H9 (cell line): ENCODE measurements at regions not wholly inside any gene's neighbourhood (a gene's known extent, or its start where the extent isn't known, plus 50 kb on each side); places are given as distances from the start of the nearest gene placed in this dataset.

Source experiments
- DNase-seq: peaks from one replicate; pipeline ENCODE4 v3.0.0-alpha.2; 2017
- H2AFZ ChIP-seq: one replicate; pipeline ENCODE4 v1.6.1; 2013; ENCODE audit warnings: mild to moderate bottlenecking, low read length, control low read depth, moderate library complexity
- H2AK5ac ChIP-seq: 2 replicates; pipeline ENCODE4 v1.6.1; 2013; ENCODE audit warnings: low read length, control low read depth, mixed read lengths; ENCODE audit not compliant: insufficient read length
- H2BK120ac ChIP-seq: one replicate; pipeline ENCODE4 v1.6.1; 2013; ENCODE audit warnings: low read depth, mild to moderate bottlenecking, low read length, control low read depth, inconsistent platforms; ENCODE audit not compliant: poor library complexity, severe bottlenecking
- H2BK12ac ChIP-seq: 2 replicates; pipeline ENCODE4 v1.6.1; 2013; ENCODE audit warnings: low read length, control low read depth, mixed read lengths, low read depth; ENCODE audit not compliant: insufficient read length
- H2BK15ac ChIP-seq: 2 replicates; pipeline ENCODE4 v1.6.1; 2013; ENCODE audit warnings: low read depth, low read length, control low read depth
- H2BK20ac ChIP-seq: one replicate; pipeline ENCODE4 v1.6.1; 2013; ENCODE audit warnings: low read depth, mild to moderate bottlenecking, low read length, control low read depth, inconsistent platforms; ENCODE audit not compliant: poor library complexity, severe bottlenecking
- H2BK5ac ChIP-seq: 2 replicates; pipeline ENCODE4 v1.6.1; 2013; ENCODE audit warnings: low read length, control low read depth, mixed read lengths; ENCODE audit not compliant: insufficient read length
- H3K14ac ChIP-seq: 2 replicates; pipeline ENCODE4 v1.6.1; 2013; ENCODE audit warnings: low read length, control low read depth; ENCODE audit not compliant: insufficient read depth
- H3K18ac ChIP-seq: 2 replicates; pipeline ENCODE4 v1.6.1; 2013; ENCODE audit warnings: low read depth, mild to moderate bottlenecking, mixed read lengths, low read length, control low read depth; ENCODE audit not compliant: insufficient read length
- H3K23ac ChIP-seq: 2 replicates; pipeline ENCODE4 v1.6.1; 2013; ENCODE audit warnings: low read length, control low read depth, mixed read lengths, low read depth; ENCODE audit not compliant: insufficient read length
- H3K23me2 ChIP-seq: 2 replicates; pipeline ENCODE4 v1.6.1; 2013; ENCODE audit warnings: low read depth, mild to moderate bottlenecking, mixed read lengths, low read length, control low read depth; ENCODE audit not compliant: insufficient read length, poor library complexity, severe bottlenecking
- H3K27ac ChIP-seq: 2 replicates; pipeline ENCODE4 v1.5.1; 2013; ENCODE audit warnings: low read length, control low read depth, mixed read lengths, low read depth; ENCODE audit not compliant: insufficient read length
- H3K27me3 ChIP-seq: 2 replicates; pipeline ENCODE4 v1.6.1; 2013; ENCODE audit warnings: low read length, control low read depth, inconsistent platforms; ENCODE audit not compliant: insufficient read depth
- H3K4ac ChIP-seq: 2 replicates; pipeline ENCODE4 v1.6.1; 2013; ENCODE audit warnings: low read depth, mild to moderate bottlenecking, control low read depth, inconsistent platforms, low read length, moderate library complexity
- H3K4me1 ChIP-seq: 2 replicates; pipeline ENCODE4 v1.6.1; 2013; ENCODE audit warnings: low read length, control low read depth, inconsistent platforms; ENCODE audit not compliant: insufficient read depth
- H3K4me2 ChIP-seq: 2 replicates; pipeline ENCODE4 v1.6.1; 2013; ENCODE audit warnings: low read length, control low read depth, mixed read lengths; ENCODE audit not compliant: insufficient read length, insufficient read depth
- H3K56ac ChIP-seq: 2 replicates; pipeline ENCODE4 v1.6.1; 2013; ENCODE audit warnings: low read depth, mild to moderate bottlenecking, mixed read lengths, low read length, control low read depth; ENCODE audit not compliant: insufficient read length
- H3K79me1 ChIP-seq: 2 replicates; pipeline ENCODE4 v1.6.1; 2013; ENCODE audit warnings: low read depth, mild to moderate bottlenecking, moderate library complexity, low read length, control low read depth, inconsistent platforms; ENCODE audit not compliant: insufficient read depth, poor library complexity, severe bottlenecking
- H3K79me2 ChIP-seq: 2 replicates; pipeline ENCODE4 v1.6.1; 2013; ENCODE audit warnings: low read length, control low read depth, inconsistent platforms; ENCODE audit not compliant: insufficient read depth
- H3K9ac ChIP-seq: 2 replicates; pipeline ENCODE4 v1.6.1; 2013; ENCODE audit warnings: low read length, control low read depth, mixed read lengths; ENCODE audit not compliant: insufficient read length; ENCODE audit errors: extremely low read depth
- H3K9me3 ChIP-seq: one replicate; pipeline ENCODE4 v1.6.1; 2013; ENCODE audit warnings: low read depth, low read length, inconsistent platforms; ENCODE audit not compliant: control insufficient read depth
- H3T11ph ChIP-seq: one replicate; pipeline ENCODE4 v1.6.1; 2013; ENCODE audit warnings: mild to moderate bottlenecking, low read length, control low read depth, inconsistent platforms
- H4K20me1 ChIP-seq: one replicate; pipeline ENCODE4 v1.6.1; 2013; ENCODE audit not compliant: control insufficient read depth, insufficient read length, insufficient read depth
- H4K5ac ChIP-seq: 2 replicates; pipeline ENCODE4 v1.6.1; 2013; ENCODE audit warnings: low read depth, mild to moderate bottlenecking, mixed read lengths, low read length, control low read depth; ENCODE audit not compliant: insufficient read length
- H4K8ac ChIP-seq: replicated peaks from 2 replicates; pipeline ENCODE4 v1.6.1; 2013; ENCODE audit warnings: low read length, control low read depth, mixed read lengths, low read depth; ENCODE audit not compliant: insufficient read length
- H4K91ac ChIP-seq: 2 replicates; pipeline ENCODE4 v1.6.1; 2013; ENCODE audit warnings: low read depth, mild to moderate bottlenecking, moderate library complexity, mixed read lengths, low read length, control low read depth; ENCODE audit not compliant: insufficient read length
- H3K27ac Mint-ChIP-seq, 3 experiments: 2 replicates in 2 of 3; 3 replicates in 1 of 3; pipeline ENCODE4 v1.8.0; 2020 to 2021; ENCODE audit warnings: mixed read lengths in 3 of 3, mild to moderate bottlenecking in 1 of 3, moderate library complexity in 1 of 3
- H3K27me3 Mint-ChIP-seq: 2 replicates; pipeline ENCODE4 v1.8.0; 2021; ENCODE audit warnings: low read depth, mild to moderate bottlenecking, moderate library complexity, mixed read lengths
- H3K36me3 Mint-ChIP-seq, 3 experiments: 2 replicates in 2 of 3; 3 replicates in 1 of 3; pipeline ENCODE4 v1.8.0; 2020 to 2021; ENCODE audit warnings: low read depth in 3 of 3, mixed read lengths in 3 of 3; ENCODE audit not compliant: insufficient read depth in 1 of 3
- H3K4me1 Mint-ChIP-seq, 2 experiments: 2 replicates each; pipeline ENCODE4 v1.8.0; 2020; ENCODE audit warnings: mixed read lengths in 2 of 2
- H3K4me3 Mint-ChIP-seq, 2 experiments: 2 replicates in 1 of 2; 3 replicates in 1 of 2; pipeline ENCODE4 v1.8.0; 2020 to 2021; ENCODE audit warnings: mild to moderate bottlenecking in 2 of 2, mixed read lengths in 2 of 2, moderate library complexity in 1 of 2
- H3K9me3 Mint-ChIP-seq, 2 experiments: 2 replicates in 1 of 2; 3 replicates in 1 of 2; pipeline ENCODE4 v1.8.0; 2020; ENCODE audit warnings: mild to moderate bottlenecking in 2 of 2, mixed read lengths in 2 of 2, moderate library complexity in 1 of 2
- TF ChIP-seq, protein P1 (sequence below): fragments of 200-600 bp; sonication (generic); conservative IDR thresholded peaks from 3 replicates; pipeline ENCODE4 v1.8.0; 2021; ENCODE audit warnings: antibody characterized with exemption, mild to moderate bottlenecking

DNA sequence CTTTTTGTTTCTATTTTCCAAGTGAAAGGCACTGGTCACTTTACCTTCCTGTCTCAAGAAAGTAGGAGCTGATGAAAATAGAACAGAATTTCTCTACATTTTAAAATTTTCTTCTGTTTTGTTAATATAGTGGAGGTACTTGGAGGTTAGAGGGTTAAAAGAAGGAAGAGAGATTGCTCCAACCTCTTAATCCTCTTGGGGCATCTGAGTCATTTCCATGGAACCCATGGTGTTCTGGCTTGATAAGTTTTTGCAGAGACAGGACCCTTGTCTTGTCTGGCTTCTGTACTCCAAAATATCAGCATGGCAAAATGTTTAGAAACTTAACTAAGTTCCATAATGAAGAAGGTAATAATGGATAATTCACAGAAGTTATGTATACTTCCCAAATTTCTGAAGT, 727.2 kb downstream of the C4orf33 start:
- H2BK20ac ChIP-seq, result no peak overlapping the region
- no peak for DNase-seq
- no peaks in the 10 kb centered on the region for H3K79me1 ChIP-seq
- Mint-ChIP-seq H3K4me1 (peaks cover 2 to 3% of the 10 kb centered on the region in 2 experiments; a peak in 2 of 4 replicates), H3K27ac (peak overlapping the region in 1 of 3 experiments; percentile 13; a peak in 1 of 7 replicates), H3K27me3 (no peaks in the 10 kb centered on the region), H3K4me3 (no peak overlapping the region), H3K9me3 (no peaks in the 10 kb centered on the region), H3K36me3 (no peaks in the 10 kb centered on the region)
- no peak overlapping the region for H3K4ac ChIP-seq
- H4K5ac ChIP-seq, result no peak overlapping the region
- no peak overlapping the region for H3K14ac ChIP-seq
- H3K23me2 ChIP-seq, result no peaks in the 10 kb centered on the region
- no peaks in the 10 kb centered on the region for H3K4me1 ChIP-seq
- H3K4me2 ChIP-seq, result no peak overlapping the region
- H3K9ac ChIP-seq, result no peak overlapping the region
- H3K27ac ChIP-seq, result no peak overlapping the region
- TF ChIP-seq, protein P1, sequence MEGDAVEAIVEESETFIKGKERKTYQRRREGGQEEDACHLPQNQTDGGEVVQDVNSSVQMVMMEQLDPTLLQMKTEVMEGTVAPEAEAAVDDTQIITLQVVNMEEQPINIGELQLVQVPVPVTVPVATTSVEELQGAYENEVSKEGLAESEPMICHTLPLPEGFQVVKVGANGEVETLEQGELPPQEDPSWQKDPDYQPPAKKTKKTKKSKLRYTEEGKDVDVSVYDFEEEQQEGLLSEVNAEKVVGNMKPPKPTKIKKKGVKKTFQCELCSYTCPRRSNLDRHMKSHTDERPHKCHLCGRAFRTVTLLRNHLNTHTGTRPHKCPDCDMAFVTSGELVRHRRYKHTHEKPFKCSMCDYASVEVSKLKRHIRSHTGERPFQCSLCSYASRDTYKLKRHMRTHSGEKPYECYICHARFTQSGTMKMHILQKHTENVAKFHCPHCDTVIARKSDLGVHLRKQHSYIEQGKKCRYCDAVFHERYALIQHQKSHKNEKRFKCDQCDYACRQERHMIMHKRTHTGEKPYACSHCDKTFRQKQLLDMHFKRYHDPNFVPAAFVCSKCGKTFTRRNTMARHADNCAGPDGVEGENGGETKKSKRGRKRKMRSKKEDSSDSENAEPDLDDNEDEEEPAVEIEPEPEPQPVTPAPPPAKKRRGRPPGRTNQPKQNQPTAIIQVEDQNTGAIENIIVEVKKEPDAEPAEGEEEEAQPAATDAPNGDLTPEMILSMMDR, result no peak
- no peak overlapping the region for H2BK12ac ChIP-seq
- no peak overlapping the region for H3T11ph ChIP-seq
- H4K91ac ChIP-seq, result no peak overlapping the region
- no peaks in the 10 kb centered on the region for H3K79me2 ChIP-seq
- H2BK5ac ChIP-seq, result no peak overlapping the region
- no peak overlapping the region for H3K18ac ChIP-seq
- H3K27me3 ChIP-seq, result no peaks in the 10 kb centered on the region
- H4K20me1 ChIP-seq, result no peaks in the 10 kb centered on the region
- H2AK5ac ChIP-seq, result no peak overlapping the region
- H3K56ac ChIP-seq, result no peak overlapping the region
- no peak overlapping the region for H2BK15ac ChIP-seq
- no peak overlapping the region for H2AFZ ChIP-seq
- no peak overlapping the region for H4K8ac ChIP-seq
- H2BK120ac ChIP-seq, result no peak overlapping the region
- no peaks in the 10 kb centered on the region for H3K9me3 ChIP-seq
- no peak overlapping the region for H3K23ac ChIP-seq
